Fibroblast of mammary gland (primary cell): ENCODE measurements at regions not wholly inside any gene's neighbourhood (a gene's known extent, or its start where the extent isn't known, plus 50 kb on each side); places are given as distances from the start of the nearest gene placed in this dataset.
"Not testable (repeated sequence)": the region's sequence is repeated elsewhere in the genome, so short reads cannot be mapped to it uniquely, and the experiment has no call there.

Source experiments
- DNase-seq: peaks from one replicate; pipeline ENCODE4 v3.0.0-alpha.2; 2010; ENCODE audit warnings: low read depth
- H3K4me3 ChIP-seq: 2 replicates; pipeline ENCODE4 v1.5.1; 2011; ENCODE audit warnings: low read depth, mild to moderate bottlenecking, low read length, moderate library complexity; ENCODE audit not compliant: control insufficient read depth
- CTCF ChIP-seq: conservative IDR thresholded peaks from 2 replicates; pipeline ENCODE4 v1.5.1; 2011; ENCODE audit warnings: low read depth, low read length, inconsistent platforms; ENCODE audit not compliant: control insufficient read depth, insufficient read depth

DNA sequence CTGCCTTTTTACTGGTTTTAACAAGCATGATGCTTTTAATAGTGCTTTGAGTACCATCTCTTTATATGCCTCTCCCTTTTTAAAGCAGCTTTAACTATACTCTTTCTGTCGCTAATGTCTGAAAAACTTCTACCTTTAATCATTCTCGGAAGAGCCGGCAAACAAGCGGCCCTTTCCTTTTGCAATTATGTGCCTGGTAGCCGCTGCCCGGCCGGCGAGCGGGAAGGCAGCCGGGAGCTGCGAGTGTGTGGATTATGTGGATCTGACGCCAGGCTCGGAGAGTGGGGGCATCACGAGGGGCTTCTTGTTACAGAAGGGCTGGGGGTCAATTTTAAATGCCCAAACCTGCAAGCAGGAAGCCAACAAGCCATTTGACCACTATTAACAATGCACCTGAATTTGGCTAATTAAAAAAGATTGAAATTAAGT is 120.9 kb downstream of the BUB3 start:
- TF ChIP-seq CTCF = no peak
- no peak overlapping the region for H3K4me3 ChIP-seq
- DNase-seq = no peak

DNA sequence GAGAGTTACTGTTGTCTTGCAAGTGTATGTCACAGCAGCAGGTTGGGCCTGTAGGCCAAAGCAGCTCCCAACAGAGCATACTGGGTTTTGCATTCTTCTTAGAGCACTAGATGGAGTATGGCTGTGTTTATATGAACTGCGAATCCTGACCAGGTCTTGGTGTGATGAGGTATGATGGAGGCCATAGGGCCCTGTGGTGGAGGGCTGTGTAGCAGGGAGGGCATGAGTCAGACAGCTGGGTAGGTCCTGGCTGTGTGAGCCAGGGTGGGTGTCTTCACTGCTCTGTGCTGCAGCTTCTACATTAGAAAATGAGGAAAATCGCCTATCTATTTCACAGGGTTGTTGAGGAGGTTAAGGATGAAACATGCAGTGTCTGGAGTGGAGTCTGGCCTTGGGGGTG is 124.2 kb downstream of the BUB3 start:
- no peak for DNase-seq
- TF ChIP-seq CTCF = no peak
- H3K4me3 ChIP-seq = no peak overlapping the region

- not testable (repeated sequence) for H3K4me3 ChIP-seq, DNase-seq
Observed at GRCh38 chr10:123283371-123283770, 129.2 kb downstream of the BUB3 start.

GRCh38 chr10:123284022-123284421 is 129.8 kb downstream of the BUB3 start:
- peak; percentile 5 for TF ChIP-seq CTCF
- DNase-seq = no peak
- no peak overlapping the region for H3K4me3 ChIP-seq

DNA sequence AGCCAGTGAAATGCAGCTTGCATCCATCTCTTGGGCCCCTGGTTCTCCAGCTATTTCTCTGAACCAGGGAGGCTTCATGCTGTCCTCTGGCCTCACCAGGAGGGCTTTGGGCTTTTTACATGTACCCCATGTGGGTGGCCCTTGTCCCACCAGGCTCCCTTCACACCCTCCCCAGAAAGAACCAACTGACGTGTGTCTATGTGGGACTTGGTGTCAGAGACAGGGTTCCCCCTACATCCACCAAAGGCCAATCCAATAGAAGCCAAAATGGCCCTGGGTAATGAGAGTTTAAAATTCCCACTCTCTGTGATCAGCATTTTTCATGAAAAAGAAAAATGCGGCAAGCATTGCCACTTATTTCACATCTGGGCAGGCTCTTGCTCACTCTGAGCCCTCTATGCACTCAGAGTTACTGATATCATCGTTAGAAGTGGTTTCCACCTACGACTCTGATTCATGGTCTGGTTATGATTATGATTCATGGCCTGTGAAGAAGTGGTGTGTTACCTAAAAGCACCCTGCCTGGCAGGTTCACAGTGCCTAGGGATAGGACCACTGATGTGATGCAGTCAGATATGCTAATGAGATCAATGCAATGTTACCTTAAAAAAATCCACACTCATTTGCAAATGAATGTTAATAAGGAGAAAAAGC is 133.5 kb downstream of the BUB3 start:
- DNase-seq = peak; percentile 77
- no peak for TF ChIP-seq CTCF
- H3K4me3 ChIP-seq = no peak overlapping the region

DNA sequence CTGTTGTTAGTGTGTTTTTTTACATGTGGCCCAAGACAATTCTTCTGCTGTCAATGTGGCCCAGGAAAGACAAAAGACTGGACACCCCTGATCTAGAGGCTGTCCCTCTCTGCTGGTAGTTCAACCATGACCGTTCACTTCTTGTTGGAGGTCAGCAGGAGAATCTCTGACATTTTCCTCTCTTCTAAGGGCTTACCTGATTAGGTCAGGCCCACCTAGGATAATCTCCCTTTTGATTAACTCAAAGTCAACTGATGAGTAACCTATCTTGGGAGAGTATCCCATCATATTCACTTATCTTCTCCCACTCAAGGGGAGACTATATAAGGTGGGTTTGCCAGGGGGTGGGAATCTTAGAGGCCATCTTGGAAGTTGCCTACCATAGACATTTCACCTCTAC is 135.2 kb downstream of the BUB3 start:
- no peak for DNase-seq
- no peak overlapping the region for H3K4me3 ChIP-seq
- no peak for TF ChIP-seq CTCF

- no peak overlapping the region for H3K4me3 ChIP-seq
- no peak for TF ChIP-seq CTCF
- no peak for DNase-seq
Observed at GRCh38 chr10:123294109-123294508, 139.9 kb downstream of the BUB3 start.
